ENCODE measurements at regions not wholly inside any gene's neighbourhood (a gene's known extent, or its start where the extent isn't known, plus 50 kb on each side); places are given as distances from the start of the nearest gene placed in this dataset.

- no peak for TF ChIP-seq CTCF (IDR thresholded peaks at IDR 0.05; ENCODE audit: low read depth, low read length)
- H3K9me3 ChIP-seq: no peaks in the 10 kb centered on the region
- no peak overlapping the region for H3K4me3 ChIP-seq (ENCODE audit: low read depth, low read length)
- no peaks in the 10 kb centered on the region for H3K4me1 ChIP-seq
- no peak for DNase-seq
- H3K36me3 ChIP-seq: no peaks in the 10 kb centered on the region
- H3K27me3 ChIP-seq: no peaks in the 10 kb centered on the region
These were observed 117.2 kb upstream of the LYZL1 start for GRCh38 chr10:29171717-29172116.

DNA sequence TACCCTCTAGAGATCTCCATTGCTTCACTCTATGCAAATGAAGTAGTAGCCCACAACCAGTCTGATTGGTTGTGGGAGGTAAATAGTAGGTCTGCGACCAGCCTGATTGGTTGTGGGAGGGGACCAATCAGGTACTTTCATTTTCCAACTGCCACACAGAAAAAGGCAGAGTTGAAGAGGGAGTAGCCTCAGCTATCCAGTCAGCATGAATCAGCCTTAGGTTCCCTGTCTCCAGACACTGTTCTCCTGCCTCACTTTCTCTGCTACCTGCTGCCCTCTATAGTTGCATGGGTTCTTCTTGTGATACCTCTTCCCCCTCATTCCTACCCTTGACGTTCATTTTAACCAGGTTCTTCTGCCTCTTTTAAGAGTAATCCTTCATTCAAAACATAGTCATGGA is 114.5 kb upstream of the LYZL1 start:
- Histone ChIP-seq H3K9me3 (no peaks in the 10 kb centered on the region), H3K36me3 (no peaks in the 10 kb centered on the region), H3K4me3 (ENCODE audit: low read depth, low read length) (no peak overlapping the region), H3K4me1 (no peaks in the 10 kb centered on the region), H3K27me3 (no peaks in the 10 kb centered on the region)
- no peak for DNase-seq
- no peak for TF ChIP-seq CTCF (IDR thresholded peaks at IDR 0.05; ENCODE audit: low read depth, low read length)

- Histone ChIP-seq H3K4me1 (no peaks in the 10 kb centered on the region), H3K9me3 (no peaks in the 10 kb centered on the region), H3K27me3 (no peaks in the 10 kb centered on the region), H3K4me3 (ENCODE audit: low read depth, low read length) (no peak overlapping the region), H3K36me3 (no peaks in the 10 kb centered on the region)
- TF ChIP-seq CTCF (IDR thresholded peaks at IDR 0.05; ENCODE audit: low read depth, low read length): no peak
- DNase-seq: no peak
These were observed 111.7 kb upstream of the LYZL1 start for GRCh38 chr10:29176845-29177832.

- Histone ChIP-seq H3K4me1 (no peaks in the 10 kb centered on the region), H3K27me3 (no peaks in the 10 kb centered on the region), H3K9me3 (no peaks in the 10 kb centered on the region), H3K4me3 (ENCODE audit: low read depth, low read length) (no peak overlapping the region), H3K36me3 (no peaks in the 10 kb centered on the region)
- no peak for DNase-seq
- TF ChIP-seq CTCF (IDR thresholded peaks at IDR 0.05; ENCODE audit: low read depth, low read length): no peak
These were observed 106.9 kb upstream of the LYZL1 start for GRCh38 chr10:29181936-29182335.

DNA sequence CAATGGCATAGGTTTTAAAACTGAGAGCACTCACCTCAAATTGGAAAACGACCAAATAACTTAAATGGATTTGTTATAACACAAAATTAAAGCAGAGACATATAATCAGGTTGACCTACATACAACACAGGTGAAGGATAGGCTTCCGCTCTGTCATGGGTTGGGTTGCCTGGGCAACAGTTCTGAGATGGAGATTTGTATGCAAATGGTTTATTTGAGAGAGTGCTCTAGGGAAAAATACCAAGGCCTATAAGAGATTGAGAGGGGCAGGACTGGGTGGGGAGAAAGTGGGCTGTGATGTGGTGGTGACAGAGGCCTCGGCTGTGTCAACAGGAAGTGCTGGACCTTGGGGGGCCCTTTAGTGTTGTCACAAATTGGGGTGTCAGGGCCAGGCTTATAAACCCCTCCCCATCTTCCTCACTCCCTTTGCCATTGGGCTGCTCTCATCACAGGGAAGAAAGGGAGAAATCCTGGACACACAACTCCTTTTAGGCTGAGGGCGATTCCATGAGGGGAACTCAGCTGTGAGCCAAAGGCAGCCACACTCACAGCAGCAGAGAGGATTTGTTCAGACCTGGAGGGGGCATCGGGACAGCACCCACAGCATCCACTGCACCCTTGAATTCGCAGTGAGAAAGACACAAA is 105.4 kb upstream of the LYZL1 start:
- Histone ChIP-seq H3K9me3 (no peaks in the 10 kb centered on the region), H3K27me3 (no peaks in the 10 kb centered on the region), H3K36me3 (no peaks in the 10 kb centered on the region), H3K4me1 (no peaks in the 10 kb centered on the region), H3K4me3 (ENCODE audit: low read depth, low read length) (no peak overlapping the region)
- no peak for TF ChIP-seq CTCF (IDR thresholded peaks at IDR 0.05; ENCODE audit: low read depth, low read length)
- no peak for DNase-seq

Measured in BE2C (cell line).